ENCODE measurements at regions not wholly inside any gene's neighbourhood (a gene's known extent, or its start where the extent isn't known, plus 50 kb on each side); places are given as distances from the start of the nearest gene placed in this dataset.

DNA sequence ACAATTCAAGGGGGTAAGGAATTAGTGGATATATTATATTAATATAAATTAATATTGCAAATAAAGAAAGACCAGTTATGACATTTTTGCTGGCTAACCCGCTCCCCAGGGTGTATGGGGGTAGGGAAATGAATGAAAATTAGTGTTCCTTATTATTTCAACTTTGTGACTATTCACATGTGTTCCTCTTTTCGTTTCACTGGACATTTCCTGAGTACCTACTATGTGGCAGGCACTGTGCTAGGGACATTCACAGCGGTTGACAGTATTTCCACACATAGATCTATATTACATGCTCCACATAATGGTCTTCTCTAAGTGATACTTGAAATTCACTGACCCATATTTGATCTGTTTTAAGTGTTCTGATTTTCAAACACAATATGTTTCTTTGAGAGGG lies 129.8 kb upstream of the USP15 start:
- intact Hi-C loops (cut with DNase I): no loop called here
- WGBS, 2 donors: 71 to 73% methylated on average over 3 of the region's 3 CpGs
- TF ChIP-seq, protein P1, sequence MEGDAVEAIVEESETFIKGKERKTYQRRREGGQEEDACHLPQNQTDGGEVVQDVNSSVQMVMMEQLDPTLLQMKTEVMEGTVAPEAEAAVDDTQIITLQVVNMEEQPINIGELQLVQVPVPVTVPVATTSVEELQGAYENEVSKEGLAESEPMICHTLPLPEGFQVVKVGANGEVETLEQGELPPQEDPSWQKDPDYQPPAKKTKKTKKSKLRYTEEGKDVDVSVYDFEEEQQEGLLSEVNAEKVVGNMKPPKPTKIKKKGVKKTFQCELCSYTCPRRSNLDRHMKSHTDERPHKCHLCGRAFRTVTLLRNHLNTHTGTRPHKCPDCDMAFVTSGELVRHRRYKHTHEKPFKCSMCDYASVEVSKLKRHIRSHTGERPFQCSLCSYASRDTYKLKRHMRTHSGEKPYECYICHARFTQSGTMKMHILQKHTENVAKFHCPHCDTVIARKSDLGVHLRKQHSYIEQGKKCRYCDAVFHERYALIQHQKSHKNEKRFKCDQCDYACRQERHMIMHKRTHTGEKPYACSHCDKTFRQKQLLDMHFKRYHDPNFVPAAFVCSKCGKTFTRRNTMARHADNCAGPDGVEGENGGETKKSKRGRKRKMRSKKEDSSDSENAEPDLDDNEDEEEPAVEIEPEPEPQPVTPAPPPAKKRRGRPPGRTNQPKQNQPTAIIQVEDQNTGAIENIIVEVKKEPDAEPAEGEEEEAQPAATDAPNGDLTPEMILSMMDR (IDR thresholded peaks at IDR 0.05): no peak
- TF ChIP-seq POLR2A (IDR thresholded peaks at IDR 0.05): no peak
- no peak overlapping the region for H3K4me3 ChIP-seq
- ATAC-seq (no peak), DNase-seq (no peak)
- H3K27me3 ChIP-seq: no peaks in the 10 kb centered on the region
- no peaks in the 10 kb centered on the region for H3K4me1 ChIP-seq
- H3K27ac ChIP-seq: no peak overlapping the region
- H3K36me3 ChIP-seq (replicated peaks in 1 of 2; ENCODE audit: insufficient read depth in 1 of 2, low read depth in 2 of 2): no peaks in the 10 kb centered on the region
- H3K9me3 ChIP-seq: no peaks in the 10 kb centered on the region

DNA sequence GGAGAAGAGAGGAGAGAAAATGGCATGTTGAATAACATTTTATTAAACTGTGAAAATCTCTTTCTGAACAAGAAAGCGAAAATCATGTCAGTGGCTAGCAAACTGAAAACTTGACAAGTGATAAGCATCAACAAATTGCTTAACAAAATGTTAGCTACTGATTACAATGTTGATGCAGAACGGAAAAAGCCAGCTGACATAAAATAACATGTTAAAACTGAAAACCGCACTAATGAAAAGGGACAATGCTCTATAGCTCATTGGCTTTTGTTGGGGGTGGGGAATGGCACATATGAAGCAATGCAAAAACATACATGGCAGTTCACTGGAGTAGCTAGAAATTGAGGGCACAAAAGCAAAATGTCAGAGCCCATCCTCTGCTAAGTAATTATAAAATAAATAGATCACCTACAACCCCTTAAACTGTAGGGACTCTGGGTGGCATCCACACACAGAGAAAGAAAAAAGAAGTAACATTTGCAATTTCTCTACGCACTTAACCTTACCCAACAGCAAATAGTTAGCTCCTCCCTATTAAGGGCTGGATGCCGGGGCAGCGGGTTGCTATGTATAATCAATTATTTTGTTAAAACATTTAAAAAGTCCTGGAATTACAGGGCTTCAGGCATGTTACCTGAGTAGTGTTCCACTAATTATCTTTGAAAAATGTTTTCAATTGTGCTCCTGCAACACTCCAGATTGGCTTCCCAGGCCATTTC lies 129.2 kb upstream of the USP15 start:
- no peak overlapping the region for H3K27ac ChIP-seq
- no peaks in the 10 kb centered on the region for H3K4me1 ChIP-seq
- no peaks in the 10 kb centered on the region for H3K9me3 ChIP-seq
- intact Hi-C loops (cut with DNase I): no loop called here
- TF ChIP-seq, protein P1 (IDR thresholded peaks at IDR 0.05): no peak
- TF ChIP-seq POLR2A (IDR thresholded peaks at IDR 0.05): no peak
- 63 to 79% methylated on average over 6 of the region's 6 CpGs for WGBS, 2 donors
- no peak overlapping the region for H3K4me3 ChIP-seq
- ATAC-seq (no peak), DNase-seq (no peak)
- no peaks in the 10 kb centered on the region for H3K27me3 ChIP-seq
- no peaks in the 10 kb centered on the region for H3K36me3 ChIP-seq (replicated peaks in 1 of 2; ENCODE audit: insufficient read depth in 1 of 2, low read depth in 2 of 2)

DNA sequence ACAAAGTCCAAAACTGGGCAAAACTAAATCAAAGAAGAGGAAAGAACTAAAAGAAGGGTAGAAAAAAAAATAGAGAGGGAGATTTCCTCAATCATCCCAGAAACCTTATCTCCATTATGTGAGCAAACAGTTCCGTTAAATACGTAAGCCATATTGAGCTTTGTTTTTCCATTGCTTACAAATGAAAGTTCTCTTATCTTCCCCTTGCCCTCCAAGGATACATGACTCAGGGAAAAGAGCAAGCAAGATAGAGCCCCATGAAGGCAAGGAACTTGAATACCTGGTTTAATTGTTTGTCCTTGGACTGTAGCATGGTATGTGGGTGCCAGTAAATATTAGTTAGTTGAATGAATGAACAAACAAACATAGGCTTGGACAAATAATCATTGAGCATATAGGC lies 126.8 kb upstream of the USP15 start:
- Histone ChIP-seq H3K4me3 (no peak overlapping the region), H3K27ac (no peak overlapping the region), H3K4me1 (no peaks in the 10 kb centered on the region), H3K27me3 (no peaks in the 10 kb centered on the region), H3K36me3 (replicated peaks in 1 of 2; ENCODE audit: insufficient read depth in 1 of 2, low read depth in 2 of 2) (no peaks in the 10 kb centered on the region), H3K9me3 (no peaks in the 10 kb centered on the region)
- 33 to 41% methylated on average over 2 of the region's 2 CpGs for WGBS, 2 donors
- no peak for DNase-seq
- ATAC-seq: no peak
- intact Hi-C loops (cut with DNase I): no loop called here
- TF ChIP-seq, protein P1 (IDR thresholded peaks at IDR 0.05): no peak
- no peak for TF ChIP-seq POLR2A (IDR thresholded peaks at IDR 0.05)

DNA sequence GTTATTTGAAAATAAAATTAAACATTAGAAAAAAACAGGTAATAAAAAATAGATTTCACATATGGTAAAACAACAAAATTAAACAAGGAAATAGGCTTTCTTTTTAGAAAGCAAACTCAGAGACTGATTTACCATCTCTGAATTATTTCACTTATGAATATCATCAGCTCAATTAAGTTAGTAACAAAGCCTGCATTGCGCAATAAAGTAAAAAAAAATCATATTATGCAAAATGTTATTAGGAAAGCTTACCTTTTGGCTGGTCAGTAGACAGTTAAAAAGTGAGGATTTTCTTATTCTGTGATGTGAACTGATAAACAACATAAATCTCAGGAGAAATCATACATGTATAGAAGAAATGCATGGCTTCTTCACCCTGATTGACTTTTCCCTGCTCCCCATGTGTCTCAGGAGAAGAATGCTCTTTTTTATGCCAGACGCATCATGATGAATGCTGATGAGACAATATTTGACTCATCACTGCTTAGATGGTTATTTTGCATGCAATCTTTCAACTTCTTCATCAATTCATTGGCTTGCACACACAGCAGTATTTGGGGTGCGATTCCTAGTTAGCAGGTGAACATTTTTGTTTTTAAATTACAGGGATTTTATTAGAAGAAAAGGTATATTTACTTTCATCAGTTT lies 124.5 kb upstream of the USP15 start:
- TF ChIP-seq, protein P1 (IDR thresholded peaks at IDR 0.05): no peak
- no peak for TF ChIP-seq POLR2A (IDR thresholded peaks at IDR 0.05)
- DNase-seq (no peak), ATAC-seq (no peak)
- no peaks in the 10 kb centered on the region for H3K4me1 ChIP-seq
- H3K27me3 ChIP-seq: no peaks in the 10 kb centered on the region
- 84 to 90% methylated on average over 3 of the region's 3 CpGs for WGBS, 2 donors
- H3K36me3 ChIP-seq (replicated peaks in 1 of 2; ENCODE audit: insufficient read depth in 1 of 2, low read depth in 2 of 2): no peaks in the 10 kb centered on the region
- no peak overlapping the region for H3K4me3 ChIP-seq
- H3K27ac ChIP-seq: no peak overlapping the region
- intact Hi-C loops (cut with DNase I): no loop called here
- H3K9me3 ChIP-seq: no peaks in the 10 kb centered on the region

DNA sequence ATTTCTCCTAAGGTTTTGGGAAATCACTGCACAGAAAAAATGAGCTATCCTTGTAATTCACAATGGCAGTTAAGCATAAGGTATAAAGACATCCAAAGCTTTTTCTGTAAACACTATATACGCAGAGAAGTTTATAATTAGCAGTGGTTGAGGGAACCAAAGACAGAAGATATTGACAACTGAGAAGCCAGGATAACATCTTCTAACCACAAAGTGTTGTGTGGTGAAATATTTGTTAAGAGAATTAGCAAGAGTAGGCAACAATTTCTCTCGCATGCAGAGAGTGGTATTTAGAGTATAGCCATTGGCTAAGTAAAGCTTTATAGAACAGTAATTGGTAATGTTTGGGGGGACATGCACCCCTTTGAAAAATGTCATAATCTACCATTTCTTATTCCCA lies 123.7 kb upstream of the USP15 start:
- 74 to 90% methylated on average over 2 of the region's 2 CpGs for WGBS, 2 donors
- Histone ChIP-seq H3K4me3 (no peak overlapping the region), H3K27ac (no peak overlapping the region), H3K4me1 (no peaks in the 10 kb centered on the region), H3K9me3 (no peaks in the 10 kb centered on the region), H3K27me3 (no peaks in the 10 kb centered on the region), H3K36me3 (replicated peaks in 1 of 2; ENCODE audit: insufficient read depth in 1 of 2, low read depth in 2 of 2) (no peaks in the 10 kb centered on the region)
- ATAC-seq (no peak), DNase-seq (no peak)
- TF ChIP-seq POLR2A (IDR thresholded peaks at IDR 0.05): no peak
- TF ChIP-seq, protein P1 (IDR thresholded peaks at IDR 0.05): no peak
- intact Hi-C loops (cut with DNase I): no loop called here
